Neural cell (in vitro differentiated cells): ENCODE measurements at regions not wholly inside any gene's neighbourhood (a gene's known extent, or its start where the extent isn't known, plus 50 kb on each side); places are given as distances from the start of the nearest gene placed in this dataset.

ENCODE experiments used
- CTCF ChIP-seq: fragments of 450-650 bp; IDR thresholded peaks from 2 replicates; pipeline ENCODE4 v1.5.1; 2014; ENCODE audit warnings: antibody characterized with exemption, mild to moderate bottlenecking, moderate library complexity; ENCODE audit not compliant: poor library complexity, severe bottlenecking
- EP300 ChIP-seq: fragments of 450-650 bp; conservative IDR thresholded peaks from 2 replicates; pipeline ENCODE4 v1.6.1; 2014; ENCODE audit warnings: antibody characterized with exemption, mild to moderate bottlenecking, moderate library complexity; ENCODE audit not compliant: poor library complexity, severe bottlenecking
- EZH2 ChIP-seq: fragments of 200-600, 300-800 bp; shearing (Covaris generic), sonication (generic); IDR thresholded peaks from 2 replicates; pipeline ENCODE4 v1.6.1; 2014; ENCODE audit warnings: antibody characterized with exemption, low read length, borderline replicate concordance, mild to moderate bottlenecking; ENCODE audit not compliant: insufficient read depth, poor library complexity, severe bottlenecking
- MXI1 ChIP-seq: fragments of 450-650 bp; conservative IDR thresholded peaks from 2 replicates; pipeline ENCODE4 v1.6.1; 2014; ENCODE audit warnings: antibody characterized with exemption, mild to moderate bottlenecking; ENCODE audit not compliant: poor library complexity, severe bottlenecking
- POLR2AphosphoS5 ChIP-seq: IDR thresholded peaks from 2 replicates; pipeline ENCODE4 v1.6.1; 2012
- RAD21 ChIP-seq: fragments of 450-650 bp; conservative IDR thresholded peaks from 2 replicates; pipeline ENCODE4 v1.6.1; 2014; ENCODE audit warnings: antibody characterized with exemption, mild to moderate bottlenecking, moderate library complexity
- SMC3 ChIP-seq: fragments of 450-650 bp; conservative IDR thresholded peaks from 2 replicates; pipeline ENCODE4 v1.6.1; 2014; ENCODE audit warnings: antibody characterized with exemption, mild to moderate bottlenecking, moderate library complexity; ENCODE audit not compliant: poor library complexity
- TAF1 ChIP-seq: IDR thresholded peaks from 2 replicates; pipeline ENCODE4 v1.6.1; 2012; ENCODE audit warnings: low read depth

GRCh38 chr18:44452346-44452745 lies 228.3 kb upstream of the SETBP1 start:
- no peak for TF ChIP-seq CTCF
- no peak for TF ChIP-seq EP300
- no peak for TF ChIP-seq EZH2
- no peak for TF ChIP-seq POLR2AphosphoS5
- no peak for TF ChIP-seq MXI1
- no peak for TF ChIP-seq SMC3
- no peak for TF ChIP-seq TAF1
- no peak for TF ChIP-seq RAD21
